GM12878 (cell line): ENCODE measurements at regions not wholly inside any gene's neighbourhood (a gene's known extent, or its start where the extent isn't known, plus 50 kb on each side); places are given as distances from the start of the nearest gene placed in this dataset.

Source experiments
- ATAC-seq: fragments of 200-7000 bp; cut with Tn5 transposase; 3 replicates; pipeline ENCODE4 v1.9.1; 2020; ENCODE audit warnings: mild to moderate bottlenecking, moderate library complexity
- BruUV-seq: library from RNA; stranded (reverse); fragments of 400-500 nt; replicated peaks from 2 replicates; lab custom pipeline; 2021; lab: Mats Ljungman, UMichigan
- CTCF ChIA-PET: fragments of 300-600 bp; sonication (Branson Sonifier 250); formaldehyde crosslinking; extraction: SDS; loops from one replicate; lab custom pipeline; 2021; ENCODE audit warnings: inconsistent platforms; lab: Yijun Ruan, JAX
- POLR2A ChIA-PET: fragments of 350-600 bp; formaldehyde crosslinking; extraction: SDS; loops from one replicate; lab custom pipeline; 2021; ENCODE audit warnings: inconsistent platforms; lab: Charles Lee
- RAD21 ChIA-PET: fragments of 300-600 bp; sonication (Branson Sonifier 250); formaldehyde crosslinking; loops from one replicate; lab custom pipeline; 2023; ENCODE audit warnings: antibody characterized with exemption; ENCODE audit not compliant: unreplicated experiment; lab: Charles Lee
- SMC1A ChIA-PET: fragments of 300-600 bp; sonication (Branson Sonifier 250); formaldehyde crosslinking; loops from one replicate; lab custom pipeline; 2023; ENCODE audit not compliant: unreplicated experiment, uncharacterized antibody; lab: Charles Lee
- DNase-seq: peaks from one replicate; pipeline ENCODE4 v3.0.0-alpha.2; 2011; ENCODE audit warnings: low read depth, low spot score
- FAIRE-seq: peaks from 3 replicates; lab custom pipeline; 2011; peaks lifted over from hg19 to GRCh38; lab: Jason Lieb, UNC
- H2AFZ ChIP-seq: 2 replicates; pipeline ENCODE4 v1.6.0; 2011; ENCODE audit warnings: low read depth, low read length, control low read depth; ENCODE audit not compliant: control insufficient read depth
- H3K27ac ChIP-seq: 2 replicates; pipeline ENCODE4 v1.5.1; 2011; ENCODE audit warnings: control low read depth; ENCODE audit not compliant: control insufficient read depth, insufficient read depth
- H3K27me3 ChIP-seq, 2 experiments: replicated peaks in 1 of 2; 2 replicates each; pipeline versions ENCODE4 v1.6.0 to v1.6.1; 2011; ENCODE audit warnings: low read length in 1 of 2; ENCODE audit not compliant: control insufficient read depth in 2 of 2, insufficient read depth in 2 of 2
- H3K36me3 ChIP-seq, 2 experiments: 2 replicates each; pipeline ENCODE4 v1.5.1; 2011; ENCODE audit warnings: low read length in 1 of 2; ENCODE audit not compliant: control insufficient read depth in 2 of 2, insufficient read depth in 2 of 2
- H3K4me1 ChIP-seq: 2 replicates; pipeline ENCODE4 v1.6.1; 2011; ENCODE audit warnings: mild to moderate bottlenecking, low read length, moderate library complexity, mixed read lengths; ENCODE audit not compliant: control insufficient read depth, insufficient read depth
- H3K4me2 ChIP-seq: 2 replicates; pipeline ENCODE4 v1.6.0; 2011; ENCODE audit warnings: control low read depth; ENCODE audit not compliant: control insufficient read depth, insufficient read depth
- H3K4me3 ChIP-seq: fragments of 200-600 bp; sonication (generic); 2 replicates; pipeline ENCODE4 v1.5.1; 2016
- H3K79me2 ChIP-seq: 2 replicates; pipeline ENCODE4 v1.6.0; 2011; ENCODE audit warnings: low read length; ENCODE audit not compliant: control insufficient read depth, insufficient read depth
- H3K9ac ChIP-seq: 2 replicates; pipeline ENCODE4 v1.8.0; 2011; ENCODE audit warnings: low read length, control low read depth, mixed read lengths; ENCODE audit not compliant: control insufficient read depth, insufficient read depth
- H3K9me3 ChIP-seq: replicated peaks from 3 replicates; pipeline ENCODE4 v1.5.1; 2011; ENCODE audit warnings: mild to moderate bottlenecking, low read length; ENCODE audit not compliant: control insufficient read depth, insufficient read depth
- H4K20me1 ChIP-seq: 2 replicates; pipeline ENCODE4 v1.6.0; 2011; ENCODE audit not compliant: control insufficient read depth, insufficient read depth
- CUX1 ChIP-seq: IDR thresholded peaks from 2 replicates; pipeline ENCODE4 v1.6.1; 2012; ENCODE audit warnings: improper control_type of control experiment, low read depth, low read length; ENCODE audit not compliant: insufficient replicate concordance
- GABPA ChIP-seq: IDR thresholded peaks from 2 replicates; pipeline ENCODE4 v1.6.1; 2014; ENCODE audit warnings: antibody characterized with exemption, low read depth, mild to moderate bottlenecking, inconsistent platforms
- HCFC1 ChIP-seq: fragments of 150-350 bp; IDR thresholded peaks from 2 replicates; pipeline ENCODE4 v1.6.1; 2014; ENCODE audit warnings: low read length
- IKZF2 ChIP-seq, 2 experiments: fragments of 450-650 bp; IDR thresholded peaks; 2 replicates each; pipeline ENCODE4 v1.6.1; 2017; ENCODE audit warnings: mild to moderate bottlenecking in 2 of 2, moderate library complexity in 2 of 2
- NFYB ChIP-seq: IDR thresholded peaks from 2 replicates; pipeline ENCODE4 v1.6.1; 2011; ENCODE audit warnings: low read depth, mild to moderate bottlenecking, low read length, improper control_type of control experiment, moderate library complexity; ENCODE audit not compliant: insufficient read depth
- PAX5 ChIP-seq: IDR thresholded peaks from 2 replicates; pipeline ENCODE4 v1.6.1; 2011; ENCODE audit warnings: low read depth, low read length, borderline replicate concordance
- RBBP5 ChIP-seq: fragments of 200-600 bp; sonication (generic); conservative IDR thresholded peaks from 2 replicates; pipeline ENCODE4 v1.6.1; 2016
- RELA ChIP-seq: fragments of 450-650 bp; IDR thresholded peaks from 2 replicates; pipeline ENCODE4 v1.8.0; 2014; ENCODE audit warnings: borderline replicate concordance; ENCODE audit not compliant: partially characterized antibody
- SMAD5 ChIP-seq: IDR thresholded peaks from 2 replicates; pipeline ENCODE4 v1.6.1; 2016; ENCODE audit warnings: antibody characterized with exemption, low read depth
- TCF12 ChIP-seq: IDR thresholded peaks from 2 replicates; pipeline ENCODE4 v1.6.1; 2011; ENCODE audit warnings: low read depth, mild to moderate bottlenecking, low read length
- ZBTB4 ChIP-seq: fragments of 450-650 bp; formaldehyde crosslinking; IDR thresholded peaks from 2 replicates; pipeline ENCODE4 v1.4.0; 2022; ENCODE audit warnings: mild to moderate bottlenecking, moderate library complexity
- WGBS: methylation state at CpG from one replicate; pipeline ENCODE4 v1.1.6; 2016; ENCODE audit warnings: low lambda C conversion rate; ENCODE audit not compliant: insufficient replicate concordance, insufficient coverage; ENCODE audit errors: missing lambda C conversion rate; 5-methylcytosine and 5-hydroxymethylcytosine counted together
- in situ Hi-C: fragments of 300-500 bp; cut with MboI; formaldehyde crosslinking; loops from 9 replicates; pipeline ENCODE4 v1.14.3; 2018; ENCODE audit warnings: mixed read lengths
- intact Hi-C: fragments of 100-400 bp; cut with micrococcal nuclease; formaldehyde crosslinking; loops from one replicate; pipeline ENCODE4 v1.14.2; 2022; ENCODE audit not compliant: unreplicated experiment

- Histone ChIP-seq H2AFZ (no peak overlapping the region), H3K9ac (no peak overlapping the region), H3K79me2 (no peaks in the 10 kb centered on the region), H3K36me3 (no peaks in the 10 kb centered on the region), H3K4me2 (no peak overlapping the region), H3K4me3 (no peak overlapping the region), H3K27me3 (no peaks in the 10 kb centered on the region; a peak in 1 of 4 replicates), H3K4me1 (no peaks in the 10 kb centered on the region)
- SMC1A ChIA-PET, result no interaction called here
- no peak for ATAC-seq
- FAIRE-seq, result no peak
- RAD21 ChIA-PET, result no interaction called here
- no TSS peak for BruUV-seq
- no peak for DNase-seq
- in situ Hi-C loops, result no loop called here
- intact Hi-C loops, result no loop called here
- CTCF ChIA-PET, result no interaction called here
- 9% methylated on average over 3 of the region's 3 CpGs for WGBS
- TF ChIP-seq SMAD5, result no peak
- TF ChIP-seq RELA, result no peak
- TF ChIP-seq PAX5, result no peak
- no peak for TF ChIP-seq GABPA
- no peak for TF ChIP-seq IKZF2 (IDR thresholded peaks at IDR 0.05)
- TF ChIP-seq NFYB, result no peak
- TF ChIP-seq, all 136 proteins: peak for 0
- POLR2A ChIA-PET, result no interaction called here
- no peak overlapping the region for H3K27ac ChIP-seq
- H3K9me3 ChIP-seq, result no peaks in the 10 kb centered on the region
- H4K20me1 ChIP-seq, result no peaks in the 10 kb centered on the region
These were observed 436.9 kb downstream of the BUD13 start for GRCh38 chr11:116335891-116336290.

GRCh38 chr11:116335078-116335477 lies 437.7 kb downstream of the BUD13 start:
- Histone ChIP-seq H3K4me1 (no peaks in the 10 kb centered on the region), H3K9me3 (no peaks in the 10 kb centered on the region), H3K27me3 (no peaks in the 10 kb centered on the region; a peak in 1 of 4 replicates), H3K36me3 (no peaks in the 10 kb centered on the region), H3K4me3 (no peak overlapping the region), H3K4me2 (no peak overlapping the region), H3K27ac (no peak overlapping the region), H3K9ac (no peak overlapping the region), H3K79me2 (no peaks in the 10 kb centered on the region), H2AFZ (no peak overlapping the region), H4K20me1 (no peaks in the 10 kb centered on the region)
- ChIA-PET POLR2A (no interaction called here), RAD21 (no interaction called here), CTCF (no interaction called here), SMC1A (no interaction called here)
- FAIRE-seq, result no peak
- ATAC-seq, result no peak
- BruUV-seq, result no TSS peak
- intact Hi-C loops, result no loop called here
- in situ Hi-C loops, result no loop called here
- DNase-seq, result no peak
- 0% methylated on average over 1 of the region's 1 CpG for WGBS
- TF ChIP-seq HCFC1 (no peak), ZBTB4 (CRISPR knock-in tag) (no peak), CUX1 (no peak), TCF12 (no peak), RBBP5 (no peak)
